ENCODE measurements at regions not wholly inside any gene's neighbourhood (a gene's known extent, or its start where the extent isn't known, plus 50 kb on each side); places are given as distances from the start of the nearest gene placed in this dataset.

DNA sequence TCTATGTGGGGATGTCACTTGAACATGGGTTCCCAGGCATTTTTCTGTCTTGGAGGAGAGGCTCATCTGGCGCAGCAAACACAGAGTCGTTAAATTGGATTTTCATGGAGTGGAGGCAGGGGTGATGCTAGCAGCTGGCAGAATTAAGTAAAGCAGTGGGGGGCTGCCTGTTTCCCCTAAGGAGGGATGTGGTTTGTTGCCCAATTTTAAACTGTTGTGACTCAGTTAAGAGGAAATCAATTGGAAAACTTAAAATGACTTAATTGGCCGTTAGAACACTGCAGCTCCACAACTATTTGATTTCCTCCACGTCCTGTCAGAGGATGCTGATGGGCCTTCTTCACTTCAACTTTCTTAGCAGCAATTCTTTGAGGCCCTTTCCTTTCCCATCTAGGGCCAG lies 354.1 kb upstream of the ATP5MC3 start:
- TF ChIP-seq SPI1 (IDR thresholded peaks at IDR 0.05; ENCODE audit: borderline replicate concordance, low read depth), result no peak
- TF ChIP-seq, protein P1, sequence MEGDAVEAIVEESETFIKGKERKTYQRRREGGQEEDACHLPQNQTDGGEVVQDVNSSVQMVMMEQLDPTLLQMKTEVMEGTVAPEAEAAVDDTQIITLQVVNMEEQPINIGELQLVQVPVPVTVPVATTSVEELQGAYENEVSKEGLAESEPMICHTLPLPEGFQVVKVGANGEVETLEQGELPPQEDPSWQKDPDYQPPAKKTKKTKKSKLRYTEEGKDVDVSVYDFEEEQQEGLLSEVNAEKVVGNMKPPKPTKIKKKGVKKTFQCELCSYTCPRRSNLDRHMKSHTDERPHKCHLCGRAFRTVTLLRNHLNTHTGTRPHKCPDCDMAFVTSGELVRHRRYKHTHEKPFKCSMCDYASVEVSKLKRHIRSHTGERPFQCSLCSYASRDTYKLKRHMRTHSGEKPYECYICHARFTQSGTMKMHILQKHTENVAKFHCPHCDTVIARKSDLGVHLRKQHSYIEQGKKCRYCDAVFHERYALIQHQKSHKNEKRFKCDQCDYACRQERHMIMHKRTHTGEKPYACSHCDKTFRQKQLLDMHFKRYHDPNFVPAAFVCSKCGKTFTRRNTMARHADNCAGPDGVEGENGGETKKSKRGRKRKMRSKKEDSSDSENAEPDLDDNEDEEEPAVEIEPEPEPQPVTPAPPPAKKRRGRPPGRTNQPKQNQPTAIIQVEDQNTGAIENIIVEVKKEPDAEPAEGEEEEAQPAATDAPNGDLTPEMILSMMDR (IDR thresholded peaks at IDR 0.05; ENCODE audit: insufficient read depth, low read length), result no peak

All from HL-60 (cell line).